GM13977 (cell line): ENCODE measurements at regions not wholly inside any gene's neighbourhood (a gene's known extent, or its start where the extent isn't known, plus 50 kb on each side); places are given as distances from the start of the nearest gene placed in this dataset.

ENCODE experiments used
- DNase-seq: peaks from one replicate; pipeline ENCODE4 v3.0.0; 2012; ENCODE audit warnings: low spot score
- in situ Hi-C: fragments of 300-500 bp; cut with MboI; formaldehyde crosslinking; loops from one replicate; pipeline ENCODE4 v1.12.0; 2022; ENCODE audit warnings: low sequenced_read_pairs, low pct_unique_long_range_greater_than_20kb, mixed read lengths, inconsistent platforms; ENCODE audit not compliant: unreplicated experiment
- TF ChIP-seq, protein P1 (sequence below): IDR thresholded peaks from 2 replicates; pipeline ENCODE4 v1.5.1; 2012; ENCODE audit warnings: mild to moderate bottlenecking, control low read depth; ENCODE audit not compliant: insufficient read depth; ENCODE audit errors: extremely low read depth, missing control alignments

DNA sequence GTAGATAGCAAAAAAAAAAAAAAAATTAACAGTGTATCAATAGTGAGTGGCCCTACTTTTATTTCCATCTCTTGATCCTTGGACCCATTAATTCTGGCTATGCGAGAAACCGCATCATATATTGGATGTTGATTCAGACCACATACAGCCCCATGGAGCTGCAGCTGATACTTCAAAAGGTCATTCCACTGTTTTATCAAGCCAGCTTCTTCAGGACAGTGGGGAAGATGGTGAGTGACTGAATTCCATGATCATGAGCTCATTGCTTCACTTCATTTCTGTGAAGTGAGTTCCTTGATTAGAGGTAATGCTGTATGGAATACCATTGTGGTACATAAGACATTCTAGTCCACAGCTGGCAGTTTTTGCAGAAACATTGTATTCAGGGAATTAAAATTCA is 222.9 kb upstream of the MEF2C start:
- TF ChIP-seq, protein P1, sequence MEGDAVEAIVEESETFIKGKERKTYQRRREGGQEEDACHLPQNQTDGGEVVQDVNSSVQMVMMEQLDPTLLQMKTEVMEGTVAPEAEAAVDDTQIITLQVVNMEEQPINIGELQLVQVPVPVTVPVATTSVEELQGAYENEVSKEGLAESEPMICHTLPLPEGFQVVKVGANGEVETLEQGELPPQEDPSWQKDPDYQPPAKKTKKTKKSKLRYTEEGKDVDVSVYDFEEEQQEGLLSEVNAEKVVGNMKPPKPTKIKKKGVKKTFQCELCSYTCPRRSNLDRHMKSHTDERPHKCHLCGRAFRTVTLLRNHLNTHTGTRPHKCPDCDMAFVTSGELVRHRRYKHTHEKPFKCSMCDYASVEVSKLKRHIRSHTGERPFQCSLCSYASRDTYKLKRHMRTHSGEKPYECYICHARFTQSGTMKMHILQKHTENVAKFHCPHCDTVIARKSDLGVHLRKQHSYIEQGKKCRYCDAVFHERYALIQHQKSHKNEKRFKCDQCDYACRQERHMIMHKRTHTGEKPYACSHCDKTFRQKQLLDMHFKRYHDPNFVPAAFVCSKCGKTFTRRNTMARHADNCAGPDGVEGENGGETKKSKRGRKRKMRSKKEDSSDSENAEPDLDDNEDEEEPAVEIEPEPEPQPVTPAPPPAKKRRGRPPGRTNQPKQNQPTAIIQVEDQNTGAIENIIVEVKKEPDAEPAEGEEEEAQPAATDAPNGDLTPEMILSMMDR = no peak
- DNase-seq = no peak
- in situ Hi-C loops = no loop called here

DNA sequence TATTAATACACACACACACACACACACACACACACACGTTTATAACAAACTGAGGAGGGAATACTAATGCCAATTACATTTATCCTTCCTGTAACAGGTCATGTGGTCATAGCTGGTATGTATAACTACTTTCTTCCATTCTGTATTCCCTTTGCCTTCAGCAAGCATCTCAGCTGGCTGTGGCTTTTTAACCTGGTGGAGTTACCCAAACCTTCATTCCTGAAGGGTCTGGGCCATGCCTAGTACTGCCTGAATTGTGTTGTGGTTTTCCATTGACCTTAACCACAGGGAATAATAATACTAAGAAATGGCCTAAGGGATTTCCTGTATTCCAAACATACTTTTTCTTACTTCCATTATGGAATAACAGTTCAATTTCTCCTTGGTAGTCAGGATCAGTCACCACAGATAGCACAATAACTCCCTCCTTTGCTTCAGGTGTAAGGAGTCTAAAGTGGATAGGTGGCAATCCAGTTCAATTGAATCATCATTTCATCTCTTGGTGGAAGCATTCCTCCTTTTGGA is 222.2 kb upstream of the MEF2C start:
- TF ChIP-seq, protein P1 = no peak
- no peak for DNase-seq
- in situ Hi-C loops = no loop called here

DNA sequence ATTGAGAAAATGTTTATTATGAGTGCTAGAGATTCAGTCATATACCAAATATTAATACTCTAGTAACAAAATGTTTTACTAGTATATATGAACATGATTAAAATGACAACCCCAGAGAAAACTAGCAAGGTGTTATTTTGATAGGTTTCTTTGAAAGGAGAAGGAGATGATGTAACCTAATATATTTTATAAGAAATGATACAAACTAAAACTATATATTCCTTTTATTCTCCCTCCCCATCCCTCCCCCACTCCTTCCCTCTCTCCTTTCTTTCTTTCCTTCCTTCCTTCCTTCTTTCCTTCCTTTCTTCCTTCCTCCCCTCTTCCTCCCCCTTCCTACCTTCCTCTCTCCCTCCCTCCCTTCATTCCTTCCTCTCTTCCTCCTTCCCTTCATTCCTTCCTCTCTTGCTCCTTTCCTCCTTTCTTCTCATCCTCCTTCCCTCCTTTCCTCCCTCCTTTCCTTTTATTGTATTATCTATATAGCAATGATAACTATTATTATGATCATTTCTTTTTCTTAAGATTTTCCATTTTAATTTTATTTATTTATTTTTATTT is 215.3 kb upstream of the MEF2C start:
- in situ Hi-C loops = no loop called here
- TF ChIP-seq, protein P1 = no peak
- DNase-seq = no peak

DNA sequence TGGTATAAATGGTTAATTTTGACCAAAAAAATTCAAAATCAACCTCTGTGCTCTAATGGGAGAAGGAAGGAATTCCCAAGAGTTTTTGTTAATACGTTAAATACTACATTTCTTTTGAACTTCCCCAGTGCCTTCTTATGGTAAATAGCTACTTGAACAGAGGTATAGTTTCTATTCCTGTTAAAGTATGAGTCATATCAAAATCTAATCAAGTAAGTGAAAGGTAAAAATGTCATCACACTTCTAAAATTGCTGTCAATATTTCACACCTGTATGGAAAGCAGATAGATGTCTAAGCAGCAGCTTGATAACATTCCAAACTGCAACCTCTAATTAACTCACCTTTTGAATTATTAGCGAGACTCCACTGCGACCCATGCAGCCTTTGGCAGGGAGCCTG is 214.1 kb upstream of the MEF2C start:
- in situ Hi-C loops = no loop called here
- peak; percentile 21 for DNase-seq
- TF ChIP-seq, protein P1 = no peak

DNA sequence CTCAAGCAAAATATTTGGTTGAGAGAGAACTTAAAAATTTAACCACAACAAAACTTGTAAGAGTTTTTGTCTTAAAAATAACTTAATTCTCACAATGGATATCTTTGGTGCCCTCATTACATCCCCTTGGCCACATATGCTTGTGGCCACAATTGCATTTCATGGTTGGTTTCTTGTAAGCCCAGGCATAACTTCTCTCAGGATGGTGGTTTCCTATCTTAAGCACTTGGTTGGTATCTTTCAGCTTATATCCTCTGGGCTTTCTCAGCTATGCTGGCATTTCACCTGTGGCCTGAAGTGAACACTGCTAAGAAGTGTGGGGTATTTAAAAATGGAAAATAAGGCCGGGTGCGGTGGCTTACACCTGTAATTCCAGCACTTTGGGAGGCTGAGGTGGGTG is 212.4 kb upstream of the MEF2C start:
- TF ChIP-seq, protein P1 = no peak
- no peak for DNase-seq
- in situ Hi-C loops = no loop called here

DNA sequence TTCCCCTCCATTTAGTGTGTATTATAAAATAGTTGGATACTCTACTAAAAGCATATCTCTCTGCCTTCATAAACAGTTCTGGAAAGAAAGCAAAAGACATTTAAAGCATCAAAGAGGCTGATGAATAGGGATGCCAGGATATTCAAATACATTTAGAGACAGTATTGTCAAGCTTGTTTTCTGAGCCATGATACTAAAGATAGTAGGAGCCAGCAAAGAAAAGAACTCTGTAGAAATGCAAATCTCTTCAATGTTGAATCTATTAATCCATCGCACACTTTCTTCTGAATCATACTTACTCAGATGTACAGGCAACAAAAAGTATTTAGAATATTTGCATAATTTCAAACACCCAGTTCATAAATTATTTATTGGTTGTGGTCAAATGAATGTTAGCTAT is 207.1 kb upstream of the MEF2C start:
- TF ChIP-seq, protein P1 = no peak
- DNase-seq = no peak
- in situ Hi-C loops = no loop called here
